Esophagus muscularis mucosa (tissue), 3 donors: ENCODE measurements at regions not wholly inside any gene's neighbourhood (a gene's known extent, or its start where the extent isn't known, plus 50 kb on each side); places are given as distances from the start of the nearest gene placed in this dataset.

ENCODE experiments used
- CTCF ChIP-seq, 3 experiments: fragments of 200-600 bp in 2 of 3; fragments of 450-650 bp in 1 of 3; sonication (generic) in 2 of 3; IDR thresholded peaks; one replicate each; pipeline ENCODE4 v1.5.1; 2017 to 2019; ENCODE audit warnings: antibody characterized with exemption in 3 of 3, mild to moderate bottlenecking in 2 of 3, moderate library complexity in 1 of 3
- POLR2AphosphoS5 ChIP-seq, 2 donors: sonication (generic); formaldehyde crosslinking; IDR thresholded peaks; one replicate each; pipeline ENCODE4 v1.6.1; 2017; ENCODE audit warnings: antibody characterized with exemption in 2 of 2

- no peak for TF ChIP-seq CTCF (IDR thresholded peaks at IDR 0.05)
- no peak for TF ChIP-seq POLR2AphosphoS5 (IDR thresholded peaks at IDR 0.05)
Measured at GRCh38 chr10:2790396-2791188, 276.8 kb upstream of the PFKP start.
